ENCODE measurements at regions not wholly inside any gene's neighbourhood (a gene's known extent, or its start where the extent isn't known, plus 50 kb on each side); places are given as distances from the start of the nearest gene placed in this dataset.

- no peaks in the 10 kb centered on the region for H3K4me1 ChIP-seq (ENCODE audit: insufficient read depth, low read length)
- DNase-seq (ENCODE audit: low read depth) (no peak), FAIRE-seq (no peak)
- H3K9ac ChIP-seq (ENCODE audit: low read length), result no peak overlapping the region
- H3K9me3 ChIP-seq (ENCODE audit: insufficient read depth, low read depth, low read length), result no peaks in the 10 kb centered on the region
- no peak overlapping the region for H2AFZ ChIP-seq (ENCODE audit: low read depth, low read length)
- H3K36me3 Mint-ChIP-seq (ENCODE audit: low read depth, unreplicated experiment), result no peaks in the 10 kb centered on the region
- H3K27ac Mint-ChIP-seq (ENCODE audit: unreplicated experiment), result no peak overlapping the region
- no peak overlapping the region for H3K4me2 ChIP-seq (ENCODE audit: low read length)
- H3K4me3 ChIP-seq (ENCODE audit: insufficient read depth, low read depth, low read length), result no peak overlapping the region
- H3K79me2 ChIP-seq (ENCODE audit: insufficient read depth, low read length), result no peaks in the 10 kb centered on the region
- no peak overlapping the region for H3K27ac ChIP-seq (ENCODE audit: low read depth, low read length)
- no peaks in the 10 kb centered on the region for H3K9me3 Mint-ChIP-seq (ENCODE audit: unreplicated experiment)
- no peaks in the 10 kb centered on the region for H3K4me1 Mint-ChIP-seq (ENCODE audit: low read depth, unreplicated experiment)
- no peaks in the 10 kb centered on the region for H4K20me1 ChIP-seq (ENCODE audit: insufficient read depth, low read length)
- H3K27me3 Mint-ChIP-seq (ENCODE audit: low read depth, unreplicated experiment), result no peaks in the 10 kb centered on the region
- TF ChIP-seq EZH2 (IDR thresholded peaks at IDR 0.05; ENCODE audit: insufficient read depth, low read length) (no peak), CTCF (IDR thresholded peaks at IDR 0.05; ENCODE audit: insufficient read depth, low read depth, low read length) (no peak)
- no peaks in the 10 kb centered on the region for H3K36me3 ChIP-seq (ENCODE audit: insufficient read depth, low read length)
- no peaks in the 10 kb centered on the region for H3K27me3 ChIP-seq (ENCODE audit: insufficient read depth, low read length)
- no peak overlapping the region for H3K4me3 Mint-ChIP-seq (ENCODE audit: unreplicated experiment)
These were observed 278.9 kb downstream of the CENPW start for GRCh38 chr6:126618639-126619343.

GRCh38 chr6:126620719-126621118 is 280.8 kb downstream of the CENPW start:
- Mint-ChIP-seq H3K9me3 (ENCODE audit: unreplicated experiment) (no peaks in the 10 kb centered on the region), H3K4me1 (ENCODE audit: low read depth, unreplicated experiment) (no peaks in the 10 kb centered on the region), H3K27me3 (ENCODE audit: low read depth, unreplicated experiment) (no peaks in the 10 kb centered on the region), H3K4me3 (ENCODE audit: unreplicated experiment) (no peak overlapping the region), H3K36me3 (ENCODE audit: low read depth, unreplicated experiment) (no peaks in the 10 kb centered on the region), H3K27ac (ENCODE audit: unreplicated experiment) (no peak overlapping the region)
- Histone ChIP-seq H3K4me1 (ENCODE audit: insufficient read depth, low read length) (no peaks in the 10 kb centered on the region), H4K20me1 (ENCODE audit: insufficient read depth, low read length) (no peaks in the 10 kb centered on the region), H3K4me2 (ENCODE audit: low read length) (no peak overlapping the region), H3K79me2 (ENCODE audit: insufficient read depth, low read length) (no peaks in the 10 kb centered on the region), H3K27ac (ENCODE audit: low read depth, low read length) (no peak overlapping the region), H2AFZ (ENCODE audit: low read depth, low read length) (no peak overlapping the region), H3K27me3 (ENCODE audit: insufficient read depth, low read length) (no peaks in the 10 kb centered on the region), H3K9me3 (ENCODE audit: insufficient read depth, low read depth, low read length) (no peaks in the 10 kb centered on the region), H3K36me3 (ENCODE audit: insufficient read depth, low read length) (no peaks in the 10 kb centered on the region), H3K9ac (ENCODE audit: low read length) (no peak overlapping the region), H3K4me3 (ENCODE audit: insufficient read depth, low read depth, low read length) (no peak overlapping the region)
- no peak for DNase-seq (ENCODE audit: low read depth)
- TF ChIP-seq EZH2 (IDR thresholded peaks at IDR 0.05; ENCODE audit: insufficient read depth, low read length) (no peak), CTCF (IDR thresholded peaks at IDR 0.05; ENCODE audit: insufficient read depth, low read depth, low read length) (no peak)
- FAIRE-seq, result no peak

GRCh38 chr6:126625019-126625418 is 285.1 kb downstream of the CENPW start:
- Mint-ChIP-seq H3K36me3 (ENCODE audit: low read depth, unreplicated experiment) (no peaks in the 10 kb centered on the region), H3K4me3 (ENCODE audit: unreplicated experiment) (no peak overlapping the region), H3K9me3 (ENCODE audit: unreplicated experiment) (no peaks in the 10 kb centered on the region), H3K27me3 (ENCODE audit: low read depth, unreplicated experiment) (no peaks in the 10 kb centered on the region), H3K4me1 (ENCODE audit: low read depth, unreplicated experiment) (no peaks in the 10 kb centered on the region), H3K27ac (ENCODE audit: unreplicated experiment) (no peak overlapping the region)
- Histone ChIP-seq H3K4me2 (ENCODE audit: low read length) (no peak overlapping the region), H3K4me1 (ENCODE audit: insufficient read depth, low read length) (no peaks in the 10 kb centered on the region), H3K4me3 (ENCODE audit: insufficient read depth, low read depth, low read length) (no peak overlapping the region), H2AFZ (ENCODE audit: low read depth, low read length) (no peak overlapping the region), H3K36me3 (ENCODE audit: insufficient read depth, low read length) (no peaks in the 10 kb centered on the region), H3K9me3 (ENCODE audit: insufficient read depth, low read depth, low read length) (no peaks in the 10 kb centered on the region), H3K9ac (ENCODE audit: low read length) (no peak overlapping the region), H3K27me3 (ENCODE audit: insufficient read depth, low read length) (no peaks in the 10 kb centered on the region), H3K79me2 (ENCODE audit: insufficient read depth, low read length) (no peaks in the 10 kb centered on the region), H3K27ac (ENCODE audit: low read depth, low read length) (no peak overlapping the region), H4K20me1 (ENCODE audit: insufficient read depth, low read length) (no peaks in the 10 kb centered on the region)
- no peak for TF ChIP-seq EZH2 (IDR thresholded peaks at IDR 0.05; ENCODE audit: insufficient read depth, low read length)
- no peak for TF ChIP-seq CTCF (IDR thresholded peaks at IDR 0.05; ENCODE audit: insufficient read depth, low read depth, low read length)
- FAIRE-seq (no peak), DNase-seq (ENCODE audit: low read depth) (peak; percentile 16)
